Right kidney (tissue), 1 donor: ENCODE measurements at regions not wholly inside any gene's neighbourhood (a gene's known extent, or its start where the extent isn't known, plus 50 kb on each side); places are given as distances from the start of the nearest gene placed in this dataset.

ENCODE experiments used
- DNase-seq: peaks from one replicate; pipeline ENCODE4 v3.0.0-alpha.2; 2016

DNA sequence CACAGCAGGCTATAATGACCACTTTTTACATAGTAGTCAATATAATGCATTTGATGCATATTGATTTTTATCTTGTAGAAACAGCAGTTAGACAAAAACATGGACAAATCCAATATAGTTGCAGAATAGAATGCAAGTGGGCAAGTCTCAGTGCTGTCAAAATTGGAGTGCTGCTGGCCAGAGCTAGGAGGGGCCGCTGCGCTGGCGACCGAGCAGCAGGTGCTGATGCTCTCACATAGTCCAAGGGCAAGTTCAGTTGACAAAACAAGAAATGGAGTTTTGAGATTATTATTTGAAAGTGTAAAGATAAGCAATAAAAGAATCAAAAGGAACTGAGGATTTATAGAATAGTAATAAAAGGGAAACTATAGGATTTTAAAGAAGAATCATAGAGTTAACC lies 60.6 kb upstream of the CDK20 start:
- no peak for DNase-seq

DNA sequence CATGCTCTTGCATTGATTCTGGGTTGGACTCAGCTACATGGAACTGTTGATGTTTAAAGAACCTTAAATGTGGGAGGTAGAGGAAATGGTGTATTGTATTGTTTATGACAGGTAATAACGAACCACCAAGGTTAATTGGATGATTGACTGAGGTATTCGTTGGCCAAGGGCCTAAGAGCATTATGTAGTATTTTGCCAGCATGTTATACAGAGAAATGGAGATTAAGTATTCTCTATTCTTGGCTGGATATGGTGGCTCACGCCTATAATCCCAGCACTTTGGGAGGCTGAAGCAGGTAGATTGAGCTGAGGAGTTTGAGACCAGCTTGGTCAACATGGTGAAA lies 59.0 kb upstream of the CDK20 start:
- no peak for DNase-seq

- DNase-seq, result no peak
Observed at GRCh38 chr9:88028338-88028737, 54.0 kb upstream of the CDK20 start.

DNA sequence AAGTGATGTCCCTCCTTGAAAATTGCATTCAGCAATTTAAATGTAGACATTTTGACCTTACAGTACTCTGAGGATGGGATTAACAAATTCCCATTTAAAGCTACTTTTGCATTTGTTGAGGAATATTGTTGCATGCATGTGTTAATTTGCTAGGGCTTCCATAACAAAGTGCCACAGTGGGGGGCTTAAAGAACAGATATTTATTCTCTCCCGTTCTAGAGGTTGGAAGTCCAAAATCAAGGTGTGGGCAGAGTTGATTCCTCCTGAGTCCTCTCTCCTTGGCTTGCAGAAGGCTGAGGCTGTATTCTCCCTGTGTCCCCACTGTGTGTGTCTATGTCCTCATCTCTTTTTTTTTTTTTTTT lies 51.8 kb upstream of the CDK20 start:
- DNase-seq, result no peak

GRCh38 chr9:88025411-88026117 lies 51.2 kb upstream of the CDK20 start:
- DNase-seq, result no peak

- no peak for DNase-seq
Observed at GRCh38 chr9:88024896-88025295, 50.6 kb upstream of the CDK20 start.
